Suprapubic skin (tissue), 4 donors: ENCODE measurements at regions not wholly inside any gene's neighbourhood (a gene's known extent, or its start where the extent isn't known, plus 50 kb on each side); places are given as distances from the start of the nearest gene placed in this dataset.

Experiments
- DNase-seq, 2 donors: peaks; one replicate each; pipeline ENCODE4 v3.0.0-alpha.2; 2019; ENCODE audit warnings: low spot score in 2 of 2
- H3K27ac ChIP-seq: fragments of 200-600 bp; sonication (generic); one replicate; pipeline ENCODE4 v1.5.1; 2019
- H3K27me3 ChIP-seq: fragments of 200-600 bp; sonication (generic); one replicate; pipeline ENCODE4 v1.5.1; 2019
- H3K36me3 ChIP-seq: fragments of 200-600 bp; sonication (generic); one replicate; pipeline ENCODE4 v1.5.1; 2019
- H3K4me1 ChIP-seq: fragments of 200-600 bp; sonication (generic); one replicate; pipeline ENCODE4 v1.5.1; 2019
- H3K4me3 ChIP-seq: fragments of 200-600 bp; sonication (generic); one replicate; pipeline ENCODE4 v1.5.1; 2019; ENCODE audit warnings: mild to moderate bottlenecking
- H3K9me3 ChIP-seq: fragments of 200-600 bp; sonication (generic); one replicate; pipeline ENCODE4 v1.5.1; 2019
- CTCF ChIP-seq, 2 donors: fragments of 200-600 bp in 1 of 2; fragments of 450-650 bp in 1 of 2; sonication (generic) in 1 of 2; IDR thresholded peaks; one replicate each; pipeline ENCODE4 v1.5.1; 2016 to 2019; ENCODE audit warnings: antibody characterized with exemption in 2 of 2, mild to moderate bottlenecking in 1 of 2, moderate library complexity in 1 of 2
- EP300 ChIP-seq: sonication (generic); formaldehyde crosslinking; IDR thresholded peaks from one replicate; pipeline ENCODE4 v1.6.1; 2017; ENCODE audit warnings: antibody characterized with exemption
- POLR2A ChIP-seq, 2 donors: fragments of 450-650 bp; IDR thresholded peaks; one replicate each; pipeline ENCODE4 v1.6.1; 2017; ENCODE audit warnings: antibody characterized with exemption in 2 of 2, mild to moderate bottlenecking in 2 of 2, moderate library complexity in 2 of 2
- POLR2AphosphoS5 ChIP-seq, 3 donors: sonication (generic); formaldehyde crosslinking; IDR thresholded peaks; one replicate each; pipeline ENCODE4 v1.6.1; 2017; ENCODE audit warnings: antibody characterized with exemption in 3 of 3
- WGBS: methylation state at CpG from one replicate; pipeline ENCODE4 v1.1.5; 2018; 5-methylcytosine and 5-hydroxymethylcytosine counted together

GRCh38 chr2:34604164-34604563 is 1005.1 kb upstream of the FAM98A start:
- H3K4me3 ChIP-seq = no peak overlapping the region
- no peak for TF ChIP-seq CTCF (IDR thresholded peaks at IDR 0.05)
- TF ChIP-seq POLR2AphosphoS5 (IDR thresholded peaks at IDR 0.05) = no peak
- no peak for TF ChIP-seq POLR2A (IDR thresholded peaks at IDR 0.05)
- TF ChIP-seq EP300 = no peak

DNA sequence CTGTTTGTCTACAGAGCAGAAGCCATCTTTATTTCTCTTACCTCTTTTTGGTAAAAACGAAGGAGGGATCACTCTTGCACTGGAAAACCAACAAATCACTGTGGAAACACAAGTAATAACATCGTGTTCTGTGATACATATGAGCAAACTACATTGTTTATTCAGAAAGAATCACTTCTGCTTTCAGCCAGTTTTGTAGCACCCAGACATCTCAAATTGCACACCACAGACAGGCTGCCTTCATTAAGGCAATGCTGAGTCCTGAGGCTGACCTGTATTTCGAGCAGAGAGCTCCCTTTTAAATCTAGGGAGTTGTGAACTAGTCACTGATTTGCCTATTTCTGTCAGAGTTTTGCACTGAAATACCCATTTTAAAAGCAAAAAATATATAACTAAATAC is 1003.2 kb upstream of the FAM98A start:
- Histone ChIP-seq H3K9me3 (peaks cover 3% of the 10 kb centered on the region), H3K36me3 (no peaks in the 10 kb centered on the region), H3K27ac (no peak overlapping the region), H3K4me1 (no peaks in the 10 kb centered on the region), H3K27me3 (no peaks in the 10 kb centered on the region), H3K4me3 (no peak overlapping the region)
- no peak for DNase-seq
- no peak for TF ChIP-seq POLR2AphosphoS5 (IDR thresholded peaks at IDR 0.05)
- no peak for TF ChIP-seq CTCF (IDR thresholded peaks at IDR 0.05)
- no peak for TF ChIP-seq EP300
- TF ChIP-seq POLR2A (IDR thresholded peaks at IDR 0.05) = no peak
- WGBS = 60% methylated on average over 3 of the region's 3 CpGs

More at GRCh38 chr2:34604164-34604563, 1005.1 kb upstream of the FAM98A start:
- no peak overlapping the region for H3K27ac ChIP-seq
- peaks cover 3% of the 10 kb centered on the region for H3K9me3 ChIP-seq
- no peaks in the 10 kb centered on the region for H3K4me1 ChIP-seq
- H3K36me3 ChIP-seq = no peaks in the 10 kb centered on the region
- no peaks in the 10 kb centered on the region for H3K27me3 ChIP-seq
- no peak for DNase-seq
- 94% methylated on average over 2 of the region's 4 CpGs for WGBS

GRCh38 chr2:34601561-34601960 is 1002.5 kb upstream of the FAM98A start:
- WGBS = 64% methylated on average over 2 of the region's 2 CpGs
- peaks cover 3% of the 10 kb centered on the region for H3K9me3 ChIP-seq
- no peak overlapping the region for H3K27ac ChIP-seq
- no peaks in the 10 kb centered on the region for H3K4me1 ChIP-seq
- DNase-seq = no peak
- H3K36me3 ChIP-seq = no peaks in the 10 kb centered on the region
- TF ChIP-seq POLR2AphosphoS5 (IDR thresholded peaks at IDR 0.05) = no peak
- TF ChIP-seq POLR2A (IDR thresholded peaks at IDR 0.05) = no peak
- TF ChIP-seq EP300 = no peak
- TF ChIP-seq CTCF (IDR thresholded peaks at IDR 0.05) = no peak
- H3K27me3 ChIP-seq = no peaks in the 10 kb centered on the region
- H3K4me3 ChIP-seq = no peak overlapping the region

DNA sequence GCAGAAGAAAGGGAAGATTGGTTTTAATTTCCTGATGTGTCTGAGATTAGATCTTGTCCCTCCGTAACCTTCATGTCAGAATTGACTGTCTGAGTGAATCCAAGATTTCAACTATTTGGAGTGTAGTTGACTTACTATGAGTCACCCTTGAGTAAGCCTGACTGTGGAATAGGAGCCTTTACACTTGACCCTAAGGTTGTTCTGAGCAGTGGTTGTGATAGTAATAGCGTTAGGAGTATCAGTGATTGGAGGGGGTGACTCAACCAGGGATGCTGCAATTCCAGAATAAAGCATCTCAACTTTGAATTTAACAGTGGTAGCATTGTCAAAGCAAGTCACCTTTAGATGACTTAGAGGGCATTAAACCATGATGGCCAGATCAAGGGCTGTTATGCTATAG is 979.5 kb upstream of the FAM98A start:
- WGBS = 66% methylated on average over 2 of the region's 2 CpGs
- H3K36me3 ChIP-seq = no peaks in the 10 kb centered on the region
- no peaks in the 10 kb centered on the region for H3K4me1 ChIP-seq
- H3K9me3 ChIP-seq = no peaks in the 10 kb centered on the region
- no peak overlapping the region for H3K27ac ChIP-seq
- TF ChIP-seq POLR2A (IDR thresholded peaks at IDR 0.05) = no peak
- no peak for TF ChIP-seq POLR2AphosphoS5 (IDR thresholded peaks at IDR 0.05)
- no peak for TF ChIP-seq EP300
- TF ChIP-seq CTCF (IDR thresholded peaks at IDR 0.05) = no peak
- no peak overlapping the region for H3K4me3 ChIP-seq
- no peak for DNase-seq
- no peaks in the 10 kb centered on the region for H3K27me3 ChIP-seq

GRCh38 chr2:34570266-34570872 is 971.3 kb upstream of the FAM98A start:
- DNase-seq = no peak
- Histone ChIP-seq H3K9me3 (no peaks in the 10 kb centered on the region), H3K4me3 (no peak overlapping the region), H3K4me1 (no peaks in the 10 kb centered on the region), H3K36me3 (no peaks in the 10 kb centered on the region), H3K27ac (no peak overlapping the region), H3K27me3 (no peaks in the 10 kb centered on the region)
- 69% methylated on average over 7 of the region's 7 CpGs for WGBS
- TF ChIP-seq EP300 (no peak), POLR2AphosphoS5 (IDR thresholded peaks at IDR 0.05) (no peak), POLR2A (IDR thresholded peaks at IDR 0.05) (no peak), CTCF (IDR thresholded peaks at IDR 0.05) (no peak)
